Activated CD4-positive, alpha-beta T cell treated with anti-CD3 and anti-CD28 coated beads for 48 hours (primary cell): ENCODE measurements at regions not wholly inside any gene's neighbourhood (a gene's known extent, or its start where the extent isn't known, plus 50 kb on each side); places are given as distances from the start of the nearest gene placed in this dataset.
"Not testable (repeated sequence)": the region's sequence is repeated elsewhere in the genome, so short reads cannot be mapped to it uniquely, and the experiment has no call there.

Experiments
- DNase-seq: peaks from one replicate; pipeline ENCODE4 v3.0.0-alpha.2; 2020

GRCh38 chr2:195569255-195569654 is 87.8 kb upstream of the SLC39A10 start:
- no peak for DNase-seq

DNA sequence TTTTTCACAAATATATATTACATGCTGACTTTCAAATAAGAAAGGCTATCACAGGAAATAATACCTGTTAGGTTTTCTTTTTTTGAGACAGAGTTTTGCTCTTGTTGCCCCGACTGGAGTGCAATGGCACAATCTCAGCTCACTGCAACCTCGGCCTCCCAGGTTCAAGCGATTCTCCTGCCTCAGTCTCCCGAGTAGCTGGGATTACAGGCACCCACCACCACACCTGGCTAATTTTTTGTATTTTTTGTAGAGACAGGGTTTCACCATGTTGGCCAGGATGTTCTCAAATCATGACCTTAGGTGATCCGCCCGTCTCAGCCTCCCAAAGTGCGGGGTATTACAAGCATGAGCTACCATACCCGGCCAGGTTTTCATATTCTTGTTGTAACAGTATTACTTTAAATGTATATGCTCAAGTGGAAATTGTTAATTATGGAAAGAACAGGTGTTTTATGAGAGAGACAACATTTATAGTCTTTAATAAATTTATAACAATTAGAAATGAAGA is 92.3 kb upstream of the SLC39A10 start:
- peak; percentile 30 for DNase-seq

DNA sequence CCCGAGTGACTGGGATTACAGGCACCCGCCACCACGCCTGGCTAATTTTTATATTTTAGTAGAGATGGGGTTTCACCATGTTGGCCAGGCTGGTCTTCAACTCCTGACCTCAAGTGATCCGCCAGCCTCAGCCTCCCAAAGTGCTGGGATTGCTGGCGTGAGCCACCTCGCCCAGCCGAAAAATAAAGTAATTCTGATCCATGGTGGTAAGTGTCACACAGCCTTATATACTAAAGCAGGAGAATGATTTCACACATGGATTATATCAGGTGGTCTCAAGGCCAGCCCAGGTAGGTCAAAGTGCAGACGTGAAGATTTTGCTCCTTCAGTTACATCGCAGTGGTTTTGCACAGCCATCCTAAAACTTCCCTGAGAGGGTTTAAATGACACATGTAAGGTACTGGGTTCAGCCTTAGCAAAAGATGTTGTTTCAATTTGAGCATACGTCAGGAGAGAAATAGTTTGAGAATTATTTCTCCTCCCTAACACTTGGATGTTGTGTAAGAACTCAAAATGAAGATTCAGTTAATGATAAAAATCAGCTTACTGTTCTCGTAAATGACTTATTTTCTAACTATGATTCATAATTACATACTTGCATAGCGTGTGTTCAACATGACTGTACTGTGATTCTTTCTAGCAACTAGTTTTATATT is 93.0 kb upstream of the SLC39A10 start:
- peak; percentile 52 for DNase-seq

DNA sequence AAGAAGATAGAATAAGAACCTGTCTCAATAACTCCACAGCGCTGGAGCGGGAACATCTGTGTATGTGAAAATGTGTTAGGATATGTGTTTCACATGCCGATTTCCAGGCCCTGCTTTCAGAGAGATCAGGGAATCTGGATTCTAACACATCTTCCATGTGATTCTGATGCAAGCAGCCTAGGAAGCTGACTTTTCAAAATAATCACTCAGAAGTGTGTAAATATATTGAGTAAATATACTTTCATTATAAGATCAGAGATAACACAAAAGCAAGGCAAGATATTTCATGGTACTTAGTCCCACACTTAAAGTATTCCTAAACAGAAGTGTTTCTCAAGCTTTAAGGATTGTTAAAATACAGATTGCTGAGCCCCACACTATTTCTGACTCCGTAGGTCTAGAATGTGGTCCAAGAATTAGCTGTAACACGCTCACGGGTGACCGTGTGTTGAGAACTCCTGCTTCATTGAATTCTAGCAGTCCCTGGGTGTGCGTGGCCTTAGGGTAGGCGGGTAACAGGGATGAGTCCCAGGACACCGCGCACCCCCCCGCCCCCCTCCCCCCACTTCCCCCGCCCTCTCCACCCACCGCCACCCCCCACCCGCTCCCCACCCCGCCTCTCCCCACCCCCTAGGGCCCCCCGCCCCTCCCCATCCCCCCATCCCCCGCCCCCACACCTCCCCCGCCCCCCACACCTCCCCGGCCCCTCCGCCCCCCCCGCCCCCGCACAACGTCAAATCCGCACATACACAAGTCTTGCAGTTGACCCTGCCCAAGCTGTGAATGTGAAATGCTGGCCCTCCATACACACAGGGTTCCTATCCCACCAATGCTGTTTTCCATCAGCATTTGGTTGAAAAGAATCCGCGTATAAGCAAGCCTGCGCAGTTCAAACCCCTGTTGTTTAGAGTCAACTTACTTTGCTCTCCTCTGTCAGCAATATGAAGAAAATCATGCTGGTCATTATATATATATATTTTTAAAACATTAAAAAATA is 94.2 kb upstream of the SLC39A10 start:
- DNase-seq: peak; percentile 46

DNA sequence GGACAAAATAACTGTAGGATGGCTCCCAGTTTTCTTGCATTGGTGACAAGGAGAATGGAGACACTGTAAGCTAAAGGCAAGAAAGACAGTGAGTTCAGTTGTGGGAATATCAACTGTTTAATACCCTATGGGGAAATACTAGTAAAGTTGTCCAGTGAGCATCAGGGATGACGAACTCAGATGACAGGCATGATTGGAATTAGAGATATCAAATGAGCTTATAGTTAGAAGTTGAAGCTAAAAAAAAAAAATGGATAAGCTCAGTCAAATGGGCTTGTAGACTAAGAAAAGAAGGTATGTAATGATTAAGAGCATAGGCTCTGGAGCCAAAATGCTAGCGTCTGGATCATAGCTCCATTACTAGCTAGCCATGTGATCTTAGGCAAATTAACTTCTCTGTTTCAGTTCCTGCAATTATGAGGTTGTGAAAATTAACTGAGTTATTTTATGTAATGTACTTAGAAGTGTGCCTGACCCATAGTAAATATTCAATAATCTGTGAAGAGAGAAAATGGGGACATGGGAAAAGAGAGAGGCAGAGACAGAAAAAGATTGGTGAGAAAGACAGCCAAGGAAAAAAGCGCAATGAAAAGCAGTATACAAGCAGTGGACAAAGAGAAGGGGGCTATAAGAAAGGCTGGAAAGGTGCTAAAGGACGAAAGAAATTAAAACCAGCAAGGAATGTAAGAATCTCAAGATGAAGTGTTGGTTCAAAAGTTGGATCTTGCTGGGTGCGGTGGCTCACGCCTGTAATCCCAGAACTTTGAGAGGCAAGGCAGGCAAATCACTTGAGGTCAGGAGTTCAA is 95.7 kb upstream of the SLC39A10 start:
- DNase-seq: no peak

- no peak for DNase-seq
Observed at GRCh38 chr2:195560209-195560895, 96.7 kb upstream of the SLC39A10 start.

GRCh38 chr2:195559431-195559914 is 97.6 kb upstream of the SLC39A10 start:
- peak; percentile 80 for DNase-seq

- no peak for DNase-seq
Observed at GRCh38 chr2:195555971-195556370, 101.1 kb upstream of the SLC39A10 start.

DNA sequence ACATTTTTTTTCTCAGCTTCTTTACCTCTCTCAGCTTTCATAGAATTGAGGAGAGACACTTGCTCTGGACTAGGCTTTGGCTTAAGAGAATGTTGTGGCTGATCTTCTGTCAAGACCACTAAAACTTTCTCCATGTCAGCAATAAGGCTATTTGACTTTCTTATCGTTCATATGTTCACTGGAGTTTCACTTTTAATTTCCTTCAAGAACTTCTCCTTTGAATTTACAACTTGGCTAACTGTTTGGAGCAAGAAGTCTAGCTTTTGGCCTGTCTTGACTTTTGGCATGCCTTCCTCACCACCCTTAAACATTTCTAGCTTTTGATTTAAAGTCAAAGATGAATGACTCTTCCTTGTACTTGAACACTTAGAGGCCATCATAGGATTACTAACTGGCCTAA is 104.4 kb upstream of the SLC39A10 start:
- DNase-seq: no peak

DNA sequence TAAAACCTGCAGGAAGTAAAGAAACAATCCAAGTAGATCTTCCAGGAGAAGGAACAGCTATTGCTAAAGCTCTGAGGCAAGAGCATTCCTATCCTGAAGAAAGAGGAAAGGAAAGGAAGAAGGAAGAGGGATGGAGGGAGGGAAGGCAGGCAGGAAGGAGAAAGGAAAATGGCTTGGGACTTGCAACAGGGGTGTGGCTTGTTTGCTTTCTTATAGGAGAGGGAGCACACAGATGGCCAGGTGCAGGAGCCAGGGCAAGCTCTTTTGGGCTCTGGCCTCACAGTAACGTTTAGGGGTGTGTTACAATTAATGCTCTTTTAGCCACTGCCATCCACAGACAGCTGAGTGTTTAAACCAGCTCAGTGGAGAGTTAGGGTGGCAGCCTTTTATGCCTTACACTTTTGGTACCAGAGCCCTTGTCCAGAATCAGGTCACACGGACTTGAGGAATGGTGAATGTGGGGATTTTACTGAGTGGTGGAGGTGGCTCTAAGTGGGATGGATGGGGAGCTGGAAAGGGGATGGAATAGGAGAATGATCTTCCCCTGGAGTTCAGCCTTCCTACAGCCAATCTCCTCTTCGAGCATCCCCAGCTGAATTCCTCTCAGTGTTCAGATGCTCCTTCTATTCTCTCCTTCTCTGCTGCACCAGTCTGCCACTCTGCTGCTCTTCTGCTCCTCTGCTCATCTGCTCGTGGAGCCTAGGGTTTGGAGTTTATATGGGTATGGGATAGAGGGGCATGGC is 108.7 kb upstream of the SLC39A10 start:
- no peak for DNase-seq

GRCh38 chr2:195547268-195547840 is 109.7 kb upstream of the SLC39A10 start:
- not testable (repeated sequence) for DNase-seq

DNA sequence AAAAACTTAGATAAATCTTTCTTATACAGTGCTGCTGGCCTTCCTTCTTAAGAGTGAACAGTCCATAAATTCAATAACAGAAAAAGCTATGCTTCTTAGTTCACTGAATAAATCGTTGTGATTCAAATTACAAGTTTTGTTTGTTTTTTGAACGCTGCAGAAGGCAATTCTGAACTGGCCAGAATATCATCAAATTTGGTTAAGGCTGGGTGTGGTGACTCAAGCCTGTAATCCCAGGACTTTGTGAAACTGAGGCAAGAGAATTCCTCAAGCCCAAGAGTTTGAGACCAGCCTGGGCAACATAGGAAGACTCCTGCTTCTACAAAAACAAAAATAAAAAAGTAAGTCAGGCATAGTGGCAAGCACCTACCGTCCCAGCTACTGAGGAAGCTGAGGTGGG is 111.2 kb upstream of the SLC39A10 start:
- DNase-seq: no peak

- DNase-seq: peak; percentile 33
Observed at GRCh38 chr2:195543902-195544894, 112.8 kb upstream of the SLC39A10 start.

GRCh38 chr2:195543063-195543462 is 114.0 kb upstream of the SLC39A10 start:
- no peak for DNase-seq

- DNase-seq: no peak
Observed at GRCh38 chr2:195542067-195542466, 115.0 kb upstream of the SLC39A10 start.

DNA sequence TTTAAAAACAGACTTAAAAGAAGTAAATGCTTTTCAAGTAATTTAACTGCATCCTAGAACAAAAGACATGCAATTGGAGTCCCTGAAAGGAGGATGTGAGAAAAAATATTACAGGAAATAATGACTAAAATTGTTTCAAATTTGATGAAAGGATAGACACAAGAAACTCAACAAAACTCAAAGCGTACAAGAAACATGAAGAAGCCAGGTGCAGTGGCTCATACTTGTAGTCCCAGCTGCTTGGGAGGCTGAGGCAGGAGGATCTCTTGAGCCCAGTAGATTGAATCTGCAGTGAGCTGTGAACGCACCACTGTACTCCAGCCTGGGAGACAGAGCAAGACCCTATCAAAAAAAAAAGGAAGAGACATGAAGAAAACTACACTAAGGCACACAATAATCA is 118.1 kb upstream of the SLC39A10 start:
- DNase-seq: no peak

DNA sequence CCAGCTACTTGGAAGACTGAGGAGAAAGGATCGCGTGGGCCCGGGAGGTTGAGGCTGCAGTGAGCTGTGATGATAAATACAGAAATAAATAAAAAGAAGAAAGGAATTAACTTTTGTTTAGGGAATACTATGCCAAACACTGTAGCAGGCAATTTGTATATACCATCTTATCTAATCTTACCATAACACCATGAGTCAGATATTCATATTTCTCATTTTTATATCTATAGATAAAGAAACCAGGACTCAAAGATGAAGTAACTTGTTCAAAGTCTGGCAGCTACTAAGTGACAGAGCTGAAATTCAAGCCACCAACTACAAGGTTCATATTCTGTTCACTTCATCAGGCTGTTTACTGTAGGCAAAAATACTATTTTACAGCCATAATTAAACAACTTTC is 119.2 kb upstream of the SLC39A10 start:
- no peak for DNase-seq

DNA sequence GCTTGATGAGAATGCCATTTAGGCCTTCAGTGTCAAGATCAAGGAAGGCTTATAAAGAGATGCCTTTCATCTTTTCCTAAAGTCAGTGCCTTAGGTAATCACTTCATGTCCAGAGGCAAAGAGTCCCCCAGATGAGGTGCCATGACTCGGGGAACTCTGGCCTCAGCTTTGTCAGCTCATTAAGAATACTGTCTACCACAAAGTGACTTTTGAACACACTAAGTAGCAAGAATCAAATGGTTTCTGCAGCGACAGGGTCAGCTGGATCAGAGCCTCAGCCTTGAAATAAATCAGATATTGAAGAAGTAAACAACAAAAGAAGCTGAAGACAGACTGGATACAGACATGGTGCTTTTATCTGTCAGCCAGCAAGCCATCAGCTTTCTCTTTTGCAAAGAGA is 120.1 kb upstream of the SLC39A10 start:
- DNase-seq: no peak

GRCh38 chr2:195535911-195536522 is 121.0 kb upstream of the SLC39A10 start:
- peak; percentile 82 for DNase-seq
